GM19238 (cell line): ENCODE measurements at regions not wholly inside any gene's neighbourhood (a gene's known extent, or its start where the extent isn't known, plus 50 kb on each side); places are given as distances from the start of the nearest gene placed in this dataset.

Source experiments
- DNase-seq: peaks from one replicate; pipeline ENCODE4 v3.0.0; 2011; ENCODE audit warnings: low spot score; ENCODE audit not compliant: insufficient read length

DNA sequence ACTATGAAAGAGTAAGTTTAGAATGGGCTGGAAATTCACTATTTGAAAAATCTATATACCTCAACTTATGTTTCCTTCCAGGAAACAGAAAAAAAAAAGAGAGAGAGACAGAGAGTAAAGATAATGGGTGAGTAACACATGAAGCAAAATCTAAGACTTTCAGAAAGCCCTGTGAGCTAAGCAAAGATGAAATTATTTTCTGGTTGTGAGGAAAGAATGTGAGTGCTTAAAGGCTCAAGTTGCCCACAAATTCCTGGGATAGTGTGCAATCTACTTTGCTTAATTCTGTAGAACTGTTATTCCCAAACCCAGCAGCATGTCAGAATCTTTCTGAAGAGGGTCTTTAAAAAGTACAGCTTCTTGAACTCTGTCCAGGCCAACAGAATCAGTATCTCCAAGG, 337.7 kb upstream of the AGTR1 start:
- DNase-seq: no peak

DNA sequence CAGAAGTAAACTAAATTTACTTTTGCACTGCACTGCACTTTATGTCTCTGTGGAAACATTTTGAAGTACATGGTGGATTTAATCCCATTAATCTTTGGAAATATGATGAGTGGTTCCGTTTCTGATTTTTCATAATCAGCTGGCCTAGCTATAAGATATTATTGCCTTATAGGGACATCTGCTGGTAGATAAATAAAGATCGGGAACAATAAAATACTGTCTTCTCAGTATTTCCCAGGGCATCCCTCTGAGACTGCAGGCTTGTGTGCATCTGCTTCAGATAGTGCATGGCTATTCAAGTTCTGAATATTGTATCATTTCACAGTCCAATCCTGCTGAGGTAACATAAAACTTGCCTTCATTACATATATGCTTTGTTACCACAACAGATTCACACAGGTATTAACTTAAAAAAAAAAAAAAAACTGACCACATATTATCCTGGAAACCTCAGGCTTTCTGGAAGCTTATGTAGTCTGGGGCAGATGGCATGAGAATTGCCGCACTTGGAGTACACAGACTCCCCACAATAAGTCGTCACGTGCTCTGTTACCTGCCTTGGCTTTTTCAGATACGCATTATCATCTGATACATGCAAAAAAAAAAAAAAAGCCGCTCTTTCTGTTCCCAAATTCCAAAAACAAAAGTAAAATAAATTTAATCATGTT, 330.8 kb upstream of the AGTR1 start:
- no peak for DNase-seq

DNA sequence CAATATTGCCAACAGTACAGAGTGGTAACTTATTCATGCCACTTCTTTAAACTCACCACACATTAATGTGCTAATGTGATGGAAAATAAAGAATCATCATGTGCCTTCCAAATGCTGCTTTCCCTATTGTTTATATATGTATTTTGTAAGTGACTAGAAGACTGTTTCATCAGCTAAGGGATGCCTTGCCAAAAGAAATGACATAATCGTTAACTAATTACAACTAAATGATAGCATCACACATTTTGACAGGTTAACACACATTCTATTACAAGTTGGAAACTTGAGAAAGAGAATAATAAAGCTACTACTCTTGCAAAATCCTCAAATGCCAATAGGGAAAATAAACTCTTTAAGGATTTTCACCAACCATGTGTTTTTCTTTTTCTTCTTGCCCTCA, 329.9 kb upstream of the AGTR1 start:
- no peak for DNase-seq

DNA sequence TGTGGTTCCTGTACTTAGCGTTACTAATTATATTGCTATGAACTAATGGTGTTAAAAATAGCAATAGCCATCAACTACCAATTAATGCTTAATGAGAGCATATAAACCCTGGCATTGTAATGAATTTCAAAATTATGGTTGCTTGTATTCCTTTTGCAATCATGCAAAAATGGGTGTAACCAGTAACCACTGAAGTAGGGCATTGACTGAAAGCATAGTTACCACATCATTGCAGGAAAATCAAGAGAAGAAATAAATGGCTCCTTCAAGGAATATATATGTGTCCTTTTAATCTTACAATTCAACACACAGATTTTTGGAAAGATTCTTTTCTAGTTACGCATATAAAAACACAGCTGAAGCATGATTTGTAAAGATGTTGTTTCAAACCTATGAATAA, 328.3 kb upstream of the AGTR1 start:
- no peak for DNase-seq

DNA sequence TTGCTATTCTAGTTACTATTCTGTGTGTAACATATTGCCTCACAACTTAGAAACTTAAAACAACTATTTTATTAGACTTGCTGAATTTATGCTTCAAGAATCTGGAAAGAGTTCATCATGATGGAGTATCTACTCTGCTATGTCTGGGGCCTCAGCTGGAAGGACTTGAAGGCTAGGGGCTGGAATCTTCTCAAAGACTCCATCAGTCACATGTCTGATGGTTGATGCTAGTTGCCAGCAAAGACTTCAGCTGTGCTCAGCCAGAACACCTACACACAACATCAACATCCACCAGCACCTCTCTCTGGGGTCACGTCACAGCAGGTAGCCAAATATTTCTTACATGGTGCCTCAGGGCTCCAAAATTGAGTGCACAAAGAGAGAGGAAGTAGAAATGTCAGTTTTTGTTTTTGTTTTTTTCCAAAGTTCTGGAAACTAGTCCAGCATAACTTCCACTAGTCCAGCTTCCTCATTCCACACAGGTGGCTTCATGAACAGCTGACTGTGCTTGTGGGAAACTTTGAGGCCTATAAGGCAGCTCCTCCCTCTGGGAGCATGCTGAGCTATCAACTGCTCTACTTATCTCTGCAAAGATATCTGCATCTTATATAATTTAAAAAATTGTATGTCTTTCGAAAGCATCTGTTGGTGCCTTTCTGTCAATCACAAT, 325.4 kb upstream of the AGTR1 start:
- DNase-seq: no peak

DNA sequence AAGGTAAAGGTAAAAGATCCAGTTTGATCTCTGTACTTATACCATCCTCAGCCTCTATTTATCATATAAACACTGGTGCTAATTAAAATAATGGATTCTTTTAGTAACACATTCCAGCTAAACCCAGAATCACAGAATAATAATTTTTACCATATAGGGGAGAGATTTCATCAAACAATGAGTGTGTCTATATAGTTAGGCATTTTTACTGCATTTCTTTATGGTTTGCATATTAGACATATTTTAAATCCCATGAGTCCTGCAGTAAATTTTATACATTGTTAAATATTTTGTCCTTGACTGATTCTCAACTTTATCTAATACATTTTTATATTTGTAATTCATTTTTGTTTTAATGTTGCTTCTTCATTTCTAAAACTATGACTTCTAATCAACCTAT, 323.7 kb upstream of the AGTR1 start:
- DNase-seq: no peak

DNA sequence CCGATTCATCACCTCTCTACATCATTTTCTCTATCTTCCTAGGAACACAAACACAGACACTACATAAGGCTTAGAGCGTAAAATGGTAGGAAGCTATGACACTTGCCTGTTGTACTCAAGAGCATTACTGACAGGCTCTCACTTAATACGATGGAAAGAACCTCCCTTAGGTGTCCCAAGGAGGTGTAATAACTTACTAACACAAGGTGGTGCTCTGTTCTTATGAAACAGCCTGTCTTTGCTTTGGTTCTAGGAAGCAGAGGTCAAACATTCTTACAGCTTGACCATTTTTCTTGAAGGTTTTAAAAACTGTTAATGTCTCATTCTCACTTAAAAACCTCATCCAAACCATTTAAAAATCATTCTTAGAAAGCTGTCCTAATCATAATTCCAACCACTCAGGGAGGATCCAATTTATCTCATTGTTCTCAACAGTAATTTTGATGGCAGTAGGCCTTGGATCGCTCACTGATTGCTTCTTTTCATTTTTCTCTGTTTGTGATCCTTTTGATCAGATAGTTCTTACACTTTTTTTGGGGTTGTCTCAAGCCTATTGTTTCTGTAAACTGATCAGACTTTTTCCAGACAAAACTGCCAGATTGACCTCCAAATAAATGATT, 317.8 kb upstream of the AGTR1 start:
- no peak for DNase-seq

DNA sequence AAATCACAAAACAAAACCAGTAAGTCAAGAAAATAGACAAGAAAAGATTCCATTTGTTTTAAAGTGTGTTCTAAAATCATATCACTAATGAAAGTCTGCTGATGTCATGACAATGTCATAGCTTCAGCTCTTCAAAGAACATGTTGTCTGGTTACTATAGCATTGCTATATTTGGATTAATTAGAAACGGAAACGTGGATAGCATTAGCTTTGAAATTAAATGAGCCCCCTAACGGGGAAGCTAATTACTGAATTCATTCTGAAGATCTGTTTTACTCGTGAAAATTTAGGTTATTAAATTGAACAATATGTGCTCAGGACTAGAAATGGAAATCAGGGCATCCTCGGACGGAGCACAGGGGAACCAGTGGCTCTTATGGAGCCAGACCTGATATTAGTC, 316.7 kb upstream of the AGTR1 start:
- DNase-seq: no peak

DNA sequence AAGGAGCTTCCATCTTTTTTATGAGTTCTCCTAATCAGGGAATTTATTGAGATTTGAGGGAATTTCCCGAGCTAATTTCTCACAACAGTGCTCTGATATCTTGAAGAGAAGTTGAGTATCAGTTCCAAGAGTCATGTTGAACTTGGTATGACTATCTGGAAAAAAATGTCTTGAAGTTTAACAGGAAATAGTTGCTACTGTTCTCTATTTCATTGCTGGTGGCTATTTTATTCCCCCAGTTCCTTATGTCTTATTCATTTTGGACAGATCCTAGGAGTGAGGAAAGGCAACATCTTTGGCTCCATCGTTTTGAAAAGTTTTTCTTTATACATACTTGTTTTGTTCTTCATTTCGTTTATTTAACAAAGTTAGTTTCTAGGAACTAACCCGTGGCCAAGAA, 307.8 kb upstream of the AGTR1 start:
- no peak for DNase-seq

DNA sequence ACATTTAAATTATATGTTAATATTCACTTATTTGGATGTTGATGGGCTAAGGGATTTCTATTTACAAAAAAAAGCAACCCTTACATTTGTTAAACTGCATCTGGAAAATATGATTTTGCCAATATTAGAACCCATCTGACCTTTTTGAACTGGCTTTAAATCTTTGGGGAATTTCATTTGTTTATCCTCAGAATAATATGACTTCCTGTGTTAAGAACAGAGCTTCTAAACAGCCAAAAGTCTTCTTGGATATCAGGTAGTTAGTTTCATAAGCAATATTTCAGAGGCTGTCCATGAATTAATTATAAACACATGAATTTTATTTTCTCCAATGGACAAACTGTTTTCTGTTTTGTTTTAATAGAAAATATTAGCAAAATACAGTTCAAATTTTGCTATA, 301.9 kb upstream of the AGTR1 start:
- DNase-seq: no peak

DNA sequence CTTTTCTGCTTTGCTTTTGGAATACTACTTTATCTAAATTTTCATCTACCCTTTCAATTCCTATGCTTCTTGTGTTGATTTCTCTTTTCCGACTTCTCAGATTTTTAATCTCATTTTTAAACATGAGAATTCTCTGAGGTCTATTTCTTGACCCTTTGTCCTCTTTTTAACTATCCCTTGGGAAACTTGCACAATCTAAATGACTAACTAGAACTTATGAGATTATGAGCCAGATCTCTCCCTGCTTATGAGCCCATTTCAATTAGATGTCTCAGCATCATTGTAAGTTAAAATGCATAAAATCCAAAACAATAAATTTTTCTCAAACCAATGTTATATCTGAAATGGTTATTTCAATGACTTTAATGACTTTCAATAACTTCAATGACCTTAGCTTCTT, 296.9 kb upstream of the AGTR1 start:
- DNase-seq: no peak

DNA sequence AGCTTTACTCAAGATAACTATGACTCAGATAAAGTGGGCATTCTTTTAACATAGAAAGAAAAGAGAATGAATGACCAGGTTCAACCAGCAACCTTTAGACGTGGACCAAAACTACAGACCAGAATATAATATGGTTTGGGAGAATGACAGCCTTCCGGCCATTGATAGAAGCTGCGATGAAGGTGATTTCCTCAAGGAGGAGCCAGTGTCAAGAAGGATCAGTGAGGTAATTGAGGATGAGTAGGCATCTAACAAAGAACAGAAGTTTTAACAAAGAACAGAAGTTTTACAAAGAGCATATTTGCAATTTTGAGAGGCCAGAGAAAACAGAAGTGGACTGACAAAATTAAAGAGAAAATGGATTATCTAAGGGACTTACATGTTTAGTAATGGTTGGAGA, 289.0 kb upstream of the AGTR1 start:
- DNase-seq: no peak

DNA sequence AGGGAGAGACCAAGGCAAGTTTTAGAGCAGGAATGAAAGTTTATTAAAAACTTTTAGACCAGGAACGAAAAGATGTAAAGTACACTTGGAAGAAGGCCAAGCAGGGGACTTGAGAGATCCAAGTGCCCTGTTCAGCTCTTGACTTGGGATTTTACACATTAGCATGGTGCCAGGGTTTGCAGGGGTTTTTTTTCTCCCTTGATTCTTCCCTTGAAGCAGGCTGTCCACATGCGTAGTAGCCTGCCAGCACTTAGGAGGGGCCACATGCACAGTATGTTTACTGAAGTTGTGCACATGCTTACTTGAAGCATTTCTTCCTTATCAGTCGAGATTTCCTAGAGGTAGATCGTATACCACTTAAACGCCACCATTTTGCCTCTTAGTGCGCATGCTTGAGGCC, 277.5 kb upstream of the AGTR1 start:
- DNase-seq: no peak

DNA sequence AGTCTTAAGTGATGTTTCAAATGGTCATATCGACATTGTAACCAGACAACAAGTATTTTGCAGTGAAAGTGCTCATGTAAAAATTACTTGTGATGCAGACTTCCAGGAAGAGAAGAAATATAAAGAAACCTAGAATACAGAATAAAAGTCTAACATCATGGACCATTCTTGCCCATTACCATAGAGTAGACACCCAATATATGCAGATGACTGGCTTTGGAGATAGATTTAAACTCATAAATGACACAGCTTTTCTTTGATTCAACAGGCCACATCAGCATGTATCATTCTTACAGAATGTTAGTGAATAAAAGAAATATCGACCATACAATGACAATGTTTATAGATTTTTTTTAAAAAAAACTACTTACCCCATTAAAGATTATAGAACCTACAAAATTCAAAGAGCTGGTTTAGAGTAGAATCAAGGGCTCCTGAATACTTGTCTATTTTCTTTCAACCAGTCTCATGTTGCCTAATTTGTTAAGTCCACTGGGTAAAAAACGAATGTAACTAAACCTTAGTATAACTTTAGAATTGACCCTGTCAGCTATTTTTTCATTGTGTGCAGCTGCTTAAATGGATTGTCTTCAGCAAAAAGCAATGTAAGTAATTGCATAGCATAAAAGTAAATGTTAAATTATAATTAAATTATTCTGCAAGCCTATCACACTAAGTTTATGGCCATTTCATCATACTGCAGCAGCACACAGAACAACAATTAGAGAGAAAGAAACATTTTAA, 268.7 kb upstream of the AGTR1 start:
- no peak for DNase-seq

DNA sequence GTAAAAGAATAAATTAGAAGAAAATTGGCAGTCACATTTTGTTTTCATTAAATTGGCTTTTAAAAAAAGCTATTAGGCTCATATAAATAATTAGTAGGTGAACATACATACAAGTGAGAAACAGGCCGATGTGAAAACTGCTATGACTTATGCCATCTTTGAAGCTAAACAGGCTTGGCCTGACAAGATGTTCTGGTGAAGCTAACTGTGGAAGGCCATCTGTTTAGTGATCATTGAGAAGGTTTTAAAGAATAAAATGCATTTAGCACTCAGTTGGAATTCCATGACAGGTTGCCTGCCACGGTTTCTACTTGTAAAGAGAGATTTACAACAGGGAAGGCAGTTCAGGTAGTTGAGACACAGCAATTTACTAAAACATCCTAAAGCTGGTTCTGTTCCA, 264.0 kb upstream of the AGTR1 start:
- no peak for DNase-seq

DNA sequence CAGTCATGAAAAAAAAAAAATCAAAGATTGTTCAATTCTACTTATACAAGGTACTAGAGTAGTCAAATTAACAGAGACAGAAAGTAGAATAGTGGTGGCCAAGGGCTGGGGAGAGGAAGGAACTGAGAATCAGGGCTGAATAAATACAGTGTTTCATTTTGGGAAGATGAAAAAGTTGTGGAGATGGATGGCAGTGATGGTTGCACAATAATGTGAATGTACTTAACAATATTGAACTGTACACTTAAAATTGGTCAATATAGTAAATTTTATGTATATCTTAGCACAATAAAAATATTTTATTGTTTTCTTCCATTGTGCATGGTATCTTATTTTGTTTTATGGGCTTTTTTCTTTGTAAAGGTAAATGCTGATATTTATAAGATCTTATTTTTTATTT, 262.2 kb upstream of the AGTR1 start:
- no peak for DNase-seq

DNA sequence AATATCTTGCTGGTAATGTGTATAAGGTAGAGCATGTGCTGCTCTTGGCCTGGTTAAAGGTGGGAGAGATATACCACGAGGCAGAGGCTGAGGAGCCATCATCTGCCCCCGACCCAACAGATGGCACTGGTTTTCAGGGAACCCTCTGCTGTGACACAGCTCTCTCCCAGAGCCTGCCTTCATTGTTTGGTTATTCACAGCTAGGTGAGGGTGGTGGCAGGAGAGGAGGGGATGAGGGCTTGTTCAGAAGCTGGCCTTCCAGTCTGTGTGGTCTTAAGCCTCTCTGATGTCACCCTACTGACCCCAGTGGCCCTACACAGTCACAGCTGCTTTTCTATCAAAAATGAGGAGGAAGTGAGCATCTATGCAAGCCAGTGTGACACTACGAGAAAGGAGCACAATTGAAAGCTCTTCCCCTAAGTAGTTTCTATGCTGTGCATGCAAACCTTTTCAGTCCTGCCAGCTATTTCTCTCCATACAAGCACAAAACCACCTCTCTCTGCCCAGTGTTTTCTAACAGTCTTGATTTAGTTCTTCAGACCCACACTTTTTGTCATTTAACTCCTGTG, 258.4 kb upstream of the AGTR1 start:
- DNase-seq: no peak

DNA sequence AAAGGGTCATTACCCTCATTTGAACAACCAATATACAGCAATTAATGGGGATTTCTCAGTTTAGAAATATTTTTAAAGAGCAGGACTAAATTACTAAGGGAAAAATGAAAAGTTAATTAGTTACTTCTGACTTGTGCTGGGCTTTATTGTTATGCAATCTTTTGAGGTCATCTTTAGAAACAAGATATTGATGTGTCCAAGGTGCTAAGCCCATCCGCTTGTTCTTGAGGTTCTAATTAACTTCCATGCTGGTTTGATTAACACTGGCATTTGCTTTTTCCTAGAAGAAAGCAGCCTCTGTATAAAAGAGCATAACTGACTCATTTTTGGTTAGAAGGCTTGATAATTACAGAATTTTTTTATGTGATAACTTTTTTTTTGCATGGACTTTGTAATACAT, 256.5 kb upstream of the AGTR1 start:
- no peak for DNase-seq

DNA sequence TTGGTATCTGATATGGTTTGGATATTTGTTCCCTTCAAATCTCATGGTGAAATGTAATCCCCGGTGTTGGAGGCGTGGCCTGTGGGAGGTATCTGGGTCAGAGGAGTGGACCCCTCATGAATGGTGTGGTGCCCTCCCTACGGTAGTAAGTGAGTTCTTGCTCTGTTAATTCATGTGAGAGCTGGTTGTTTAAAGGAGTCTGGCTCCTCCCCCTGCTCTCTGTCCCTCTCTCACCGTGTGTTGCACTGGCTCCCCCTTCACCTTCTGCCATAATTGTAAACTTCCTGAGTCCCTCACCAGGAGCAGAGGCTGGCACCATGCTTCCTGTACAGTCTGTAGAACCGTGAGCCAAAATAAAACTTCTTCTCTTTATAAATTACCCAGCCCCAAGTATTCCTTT, 246.9 kb upstream of the AGTR1 start:
- DNase-seq: no peak

DNA sequence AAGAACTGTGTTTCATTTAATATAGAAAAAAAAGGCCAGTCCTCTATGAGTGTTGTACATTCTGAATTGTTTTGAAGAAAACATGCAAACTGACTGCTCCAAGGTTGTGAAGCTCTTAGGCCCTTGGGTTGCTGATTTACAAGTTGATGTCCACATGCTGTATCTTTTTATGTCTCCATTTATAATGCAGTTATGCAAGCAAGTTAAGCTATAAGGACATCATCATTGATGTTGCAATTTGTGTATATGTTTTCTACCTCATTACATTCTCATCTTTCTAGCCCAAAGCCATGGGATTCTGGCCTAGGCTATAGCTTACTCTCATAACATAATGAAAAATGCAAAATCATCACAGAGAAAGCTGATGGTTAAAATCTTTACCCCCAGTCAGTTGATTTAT, 245.7 kb upstream of the AGTR1 start:
- DNase-seq: no peak

DNA sequence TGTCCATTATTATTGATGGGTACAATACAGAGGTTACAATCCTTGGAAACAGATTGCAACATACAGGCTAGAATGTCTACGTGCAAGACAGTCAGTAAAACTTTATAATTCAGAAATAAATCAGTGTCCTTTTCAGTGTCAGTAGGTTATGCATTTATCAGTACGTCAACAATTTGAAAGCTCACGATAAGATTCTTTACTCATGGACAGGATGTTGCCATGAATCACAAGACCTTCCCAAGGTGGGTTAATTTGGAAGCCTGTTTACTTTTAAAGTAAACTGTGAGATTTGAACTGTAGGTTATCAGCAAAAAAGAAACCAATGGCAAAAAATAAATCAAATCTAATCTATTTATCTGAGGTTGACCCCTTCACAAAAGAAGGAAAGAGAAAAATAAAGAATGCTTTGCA, 243.9 kb upstream of the AGTR1 start:
- no peak for DNase-seq

DNA sequence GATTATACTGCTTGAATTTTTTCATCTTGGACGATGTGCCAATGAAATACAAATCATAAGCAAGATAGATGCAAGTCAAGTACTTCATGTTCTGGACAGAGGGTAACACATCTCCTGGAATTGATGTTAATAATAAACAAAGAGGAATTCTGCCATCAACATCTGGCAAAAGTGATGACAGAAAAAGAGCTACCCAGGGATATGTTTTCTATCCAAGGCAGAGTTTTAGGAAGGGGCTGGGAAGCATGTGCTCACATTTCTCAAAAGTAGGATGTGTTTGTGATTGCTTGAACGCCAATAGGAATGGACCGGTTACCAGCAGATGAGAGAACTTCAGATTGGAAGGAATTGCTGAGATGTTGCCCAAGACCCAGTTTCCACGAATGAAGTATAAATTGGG, 242.6 kb upstream of the AGTR1 start:
- no peak for DNase-seq
